ENCODE measurements at regions not wholly inside any gene's neighbourhood (a gene's known extent, or its start where the extent isn't known, plus 50 kb on each side); places are given as distances from the start of the nearest gene placed in this dataset.

DNA sequence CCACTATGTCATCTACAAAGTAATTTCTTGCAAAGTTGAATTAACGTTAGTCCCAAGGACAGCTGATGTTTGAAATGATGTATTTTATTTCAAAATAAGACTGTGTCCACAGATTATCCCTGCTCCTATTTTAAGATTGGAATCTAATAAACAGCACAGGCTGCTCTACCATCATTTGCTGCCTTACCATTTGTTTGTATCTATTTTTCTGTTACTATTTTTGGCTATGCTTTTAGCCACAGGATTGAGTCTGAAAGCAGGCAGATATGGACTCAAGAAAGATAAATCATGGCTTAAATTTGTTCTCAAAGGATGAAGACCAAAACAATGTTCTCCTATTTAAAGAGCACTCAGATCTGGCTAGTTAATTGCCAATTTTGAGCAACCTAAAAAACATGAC, 105.3 kb downstream of the RGS2 start:
- CTCF ChIA-PET: no interaction called here
- peaks cover 0 to 12% (median 0%) of the 10 kb centered on the region in 5 donors for H3K36me3 Mint-ChIP-seq

DNA sequence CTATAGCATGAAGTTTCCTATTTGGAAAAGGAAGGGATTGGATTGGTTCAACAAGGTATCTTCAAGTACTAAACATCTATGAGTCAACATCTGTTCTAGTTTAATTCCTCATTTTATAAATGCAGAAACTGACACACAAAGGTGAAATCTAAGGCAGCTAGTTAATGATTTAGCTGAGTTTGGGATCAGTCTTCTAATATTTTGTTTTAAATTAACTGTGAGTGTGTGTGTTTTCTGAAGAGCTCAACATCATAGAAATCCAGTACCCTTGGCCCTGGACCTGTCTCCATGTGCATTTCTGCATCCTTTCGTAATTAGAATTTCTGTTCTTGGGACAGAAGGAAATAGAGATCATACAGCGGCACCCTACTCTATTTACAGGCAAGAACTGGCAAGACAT, 105.9 kb downstream of the RGS2 start:
- Histone ChIP-seq H3K27me3 (ENCODE audit: control insufficient read depth in 2 of 2, insufficient read depth in 2 of 2, low read length in 2 of 2) (no peaks in the 10 kb centered on the region), H3K4me3 (ENCODE audit: low read length) (no peak overlapping the region), H3K4me1 (ENCODE audit: control insufficient read depth in 2 of 2, insufficient read depth in 2 of 2, low read length in 2 of 2) (no peaks in the 10 kb centered on the region), H3K9me3 (ENCODE audit: control insufficient read depth in 2 of 3, low read length in 3 of 3) (no peaks in the 10 kb centered on the region), H3K36me3 (ENCODE audit: control insufficient read depth in 2 of 3, insufficient read depth in 3 of 3, low read length in 3 of 3) (no peaks in the 10 kb centered on the region), H3K27ac (ENCODE audit: low read depth, low read length) (no peak overlapping the region)
- ChIA-PET CTCF (no interaction called here), POLR2A (no interaction called here)
- H3K36me3 Mint-ChIP-seq: peaks cover 0 to 10% (median 0%) of the 10 kb centered on the region in 5 donors
- no peaks in the 10 kb centered on the region for H3K4me1 Mint-ChIP-seq
- no peak overlapping the region for H3K27ac Mint-ChIP-seq
- ATAC-seq (no peak), DNase-seq (no peak)
- no peaks in the 10 kb centered on the region for H3K27me3 Mint-ChIP-seq
- intact Hi-C loops (cut with micrococcal nuclease): no loop called here
- no peak overlapping the region for H3K4me3 Mint-ChIP-seq
- peaks cover 0 to 5% (median 0%) of the 10 kb centered on the region in 11 donors for H3K9me3 Mint-ChIP-seq

More for the DNA sequence above, 105.3 kb downstream of the RGS2 start:
- H3K9me3 Mint-ChIP-seq: peaks cover 0 to 5% (median 0%) of the 10 kb centered on the region in 11 donors
- H3K27me3 Mint-ChIP-seq: no peaks in the 10 kb centered on the region
- no peaks in the 10 kb centered on the region for H3K9me3 ChIP-seq (ENCODE audit: control insufficient read depth in 2 of 3, low read length in 3 of 3)
- H3K36me3 ChIP-seq (ENCODE audit: control insufficient read depth in 2 of 3, insufficient read depth in 3 of 3, low read length in 3 of 3): no peaks in the 10 kb centered on the region
- no peak overlapping the region for H3K4me3 Mint-ChIP-seq
- no peak overlapping the region for H3K27ac Mint-ChIP-seq
- ATAC-seq (no peak), DNase-seq (no peak)
- POLR2A ChIA-PET: no interaction called here
- no peaks in the 10 kb centered on the region for H3K4me1 Mint-ChIP-seq
- no peak overlapping the region for H3K4me3 ChIP-seq (ENCODE audit: low read length)
- H3K27ac ChIP-seq (ENCODE audit: low read depth, low read length): no peak overlapping the region
- H3K4me1 ChIP-seq (ENCODE audit: control insufficient read depth in 2 of 2, insufficient read depth in 2 of 2, low read length in 2 of 2): no peaks in the 10 kb centered on the region
- intact Hi-C loops (cut with micrococcal nuclease): no loop called here
- H3K27me3 ChIP-seq (ENCODE audit: control insufficient read depth in 2 of 2, insufficient read depth in 2 of 2, low read length in 2 of 2): no peaks in the 10 kb centered on the region

DNA sequence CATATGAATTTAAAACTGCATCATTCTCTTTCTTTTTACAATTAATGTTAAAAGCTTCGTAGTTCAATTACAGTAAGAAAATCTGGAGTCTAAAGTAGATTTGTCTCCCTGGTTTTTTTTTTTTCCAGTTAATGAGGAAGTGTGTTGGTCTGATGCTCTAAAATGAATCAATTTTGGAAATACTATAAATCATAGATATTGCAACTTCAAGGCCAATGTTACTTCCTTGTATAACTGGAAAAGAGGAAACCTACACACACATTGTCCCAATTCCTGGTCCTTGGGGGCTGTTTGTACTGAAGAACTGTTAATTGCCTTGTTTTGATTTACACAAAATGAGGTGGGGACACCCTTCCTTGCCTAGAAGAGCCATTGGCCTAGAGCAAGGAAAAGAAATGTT, 107.2 kb downstream of the RGS2 start:
- no peaks in the 10 kb centered on the region for H3K4me1 Mint-ChIP-seq
- no peak overlapping the region for H3K4me3 ChIP-seq (ENCODE audit: low read length)
- no peaks in the 10 kb centered on the region for H3K36me3 ChIP-seq (ENCODE audit: control insufficient read depth in 2 of 3, insufficient read depth in 3 of 3, low read length in 3 of 3)
- H3K9me3 ChIP-seq (ENCODE audit: control insufficient read depth in 2 of 3, low read length in 3 of 3): no peaks in the 10 kb centered on the region
- no peak overlapping the region for H3K4me3 Mint-ChIP-seq
- CTCF ChIA-PET: no interaction called here
- no peak for DNase-seq
- H3K27ac Mint-ChIP-seq: no peak overlapping the region
- ATAC-seq: no peak
- no peaks in the 10 kb centered on the region for H3K4me1 ChIP-seq (ENCODE audit: control insufficient read depth in 2 of 2, insufficient read depth in 2 of 2, low read length in 2 of 2)
- no peaks in the 10 kb centered on the region for H3K27me3 ChIP-seq (ENCODE audit: control insufficient read depth in 2 of 2, insufficient read depth in 2 of 2, low read length in 2 of 2)
- H3K36me3 Mint-ChIP-seq: peaks cover 0 to 7% (median 0%) of the 10 kb centered on the region in 5 donors
- H3K9me3 Mint-ChIP-seq: peaks cover 0 to 5% (median 0%) of the 10 kb centered on the region in 11 donors
- POLR2A ChIA-PET: interaction anchor here (0.6 kb wide), 1 partner anchor 145 kb away, joined by 4 read pairs; no protein-coding TSS in a partner anchor
- no peaks in the 10 kb centered on the region for H3K27me3 Mint-ChIP-seq
- intact Hi-C loops (cut with micrococcal nuclease): no loop called here
- H3K27ac ChIP-seq (ENCODE audit: low read depth, low read length): no peak overlapping the region

DNA sequence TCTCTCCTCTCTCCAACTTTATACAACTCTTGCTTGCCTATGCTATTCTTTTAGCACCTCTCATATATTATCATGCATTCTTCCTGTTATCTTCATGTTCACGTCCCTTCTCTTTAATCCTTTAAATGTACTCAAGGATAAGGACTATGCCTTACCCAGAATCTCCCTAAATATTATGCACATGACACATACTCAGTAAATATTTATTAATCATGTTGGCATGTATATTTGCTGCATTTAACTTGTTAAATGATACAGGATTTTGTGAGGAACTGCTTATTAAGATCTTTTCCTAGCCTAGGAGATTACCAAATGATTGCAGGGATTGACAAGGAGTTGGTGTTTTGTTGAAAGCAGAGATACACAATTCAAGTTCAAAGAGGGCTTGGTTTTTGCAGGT, 109.4 kb downstream of the RGS2 start:
- Histone ChIP-seq H3K4me3 (ENCODE audit: low read length) (no peak overlapping the region), H3K36me3 (ENCODE audit: control insufficient read depth in 2 of 3, insufficient read depth in 3 of 3, low read length in 3 of 3) (no peaks in the 10 kb centered on the region), H3K9me3 (ENCODE audit: control insufficient read depth in 2 of 3, low read length in 3 of 3) (no peaks in the 10 kb centered on the region), H3K27me3 (ENCODE audit: control insufficient read depth in 2 of 2, insufficient read depth in 2 of 2, low read length in 2 of 2) (no peaks in the 10 kb centered on the region), H3K4me1 (ENCODE audit: control insufficient read depth in 2 of 2, insufficient read depth in 2 of 2, low read length in 2 of 2) (no peaks in the 10 kb centered on the region), H3K27ac (ENCODE audit: low read depth, low read length) (no peak overlapping the region)
- DNase-seq (no peak), ATAC-seq (no peak)
- POLR2A ChIA-PET: no interaction called here
- Mint-ChIP-seq H3K27me3 (no peaks in the 10 kb centered on the region), H3K4me3 (no peak overlapping the region), H3K4me1 (no peaks in the 10 kb centered on the region), H3K9me3 (no peaks in the 10 kb centered on the region), H3K36me3 (no peaks in the 10 kb centered on the region), H3K27ac (no peak overlapping the region)
- CTCF ChIA-PET: no interaction called here
- intact Hi-C loops (cut with micrococcal nuclease): no loop called here

DNA sequence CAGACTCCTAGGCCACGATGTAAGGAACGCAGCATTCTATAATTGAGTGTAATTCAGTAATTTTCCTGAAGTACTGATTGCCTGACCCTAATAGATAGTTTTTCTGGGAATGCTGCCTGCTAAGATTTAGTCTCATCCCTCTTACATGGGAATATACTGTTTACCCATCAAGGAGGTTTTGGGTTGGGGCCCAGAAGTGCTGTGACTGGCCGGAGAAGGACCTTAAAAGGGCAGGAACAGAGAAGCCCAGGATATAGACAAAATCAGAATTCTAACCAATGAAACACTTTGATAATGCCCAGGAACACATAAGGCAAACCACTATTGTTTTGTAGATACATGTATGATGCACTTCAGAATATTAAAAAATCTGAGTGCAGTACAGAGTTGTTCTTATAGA, 111.6 kb downstream of the RGS2 start:
- Mint-ChIP-seq H3K27me3 (no peaks in the 10 kb centered on the region), H3K9me3 (no peaks in the 10 kb centered on the region), H3K4me3 (no peak overlapping the region), H3K27ac (no peak overlapping the region), H3K4me1 (no peaks in the 10 kb centered on the region), H3K36me3 (no peaks in the 10 kb centered on the region)
- ChIA-PET CTCF (no interaction called here), POLR2A (no interaction called here)
- Histone ChIP-seq H3K36me3 (ENCODE audit: control insufficient read depth in 2 of 3, insufficient read depth in 3 of 3, low read length in 3 of 3) (no peaks in the 10 kb centered on the region), H3K27ac (ENCODE audit: low read depth, low read length) (no peak overlapping the region), H3K27me3 (ENCODE audit: control insufficient read depth in 2 of 2, insufficient read depth in 2 of 2, low read length in 2 of 2) (no peaks in the 10 kb centered on the region), H3K4me3 (ENCODE audit: low read length) (no peak overlapping the region), H3K9me3 (ENCODE audit: control insufficient read depth in 2 of 3, low read length in 3 of 3) (no peaks in the 10 kb centered on the region), H3K4me1 (ENCODE audit: control insufficient read depth in 2 of 2, insufficient read depth in 2 of 2, low read length in 2 of 2) (no peaks in the 10 kb centered on the region)
- intact Hi-C loops (cut with micrococcal nuclease): no loop called here
- ATAC-seq (no peak), DNase-seq (no peak)

DNA sequence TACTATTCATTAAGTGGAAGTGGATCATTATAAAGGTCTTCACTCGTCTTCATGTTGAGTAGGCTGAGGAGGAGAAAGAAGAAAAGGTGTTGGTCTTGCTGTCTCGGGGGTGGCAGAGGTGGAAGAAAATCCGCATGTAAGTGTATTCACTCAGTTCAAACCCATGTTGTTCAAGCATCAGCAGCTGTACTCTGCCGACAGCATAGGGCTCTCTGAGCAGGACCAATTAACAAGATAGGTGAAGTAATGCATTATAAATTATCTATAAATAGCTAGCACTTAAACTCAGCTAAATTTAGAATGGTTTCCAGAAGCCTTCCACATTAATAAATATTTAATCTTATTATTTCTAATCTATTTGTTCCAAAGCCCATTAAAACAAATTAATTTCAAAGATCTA, 116.8 kb downstream of the RGS2 start:
- Mint-ChIP-seq H3K27ac (no peak overlapping the region), H3K27me3 (peaks cover 0 to 8% (median 0%) of the 10 kb centered on the region in 5 donors), H3K4me3 (no peak overlapping the region), H3K4me1 (peaks cover 0 to 2% (median 0%) of the 10 kb centered on the region in 7 donors), H3K9me3 (peaks cover 0 to 2% (median 0%) of the 10 kb centered on the region in 11 donors), H3K36me3 (peaks cover 0 to 5% (median 0%) of the 10 kb centered on the region in 5 donors)
- ChIA-PET CTCF (no interaction called here), POLR2A (no interaction called here)
- H3K4me3 ChIP-seq (ENCODE audit: low read length): no peak overlapping the region
- ATAC-seq (no peak), DNase-seq (no peak)
- H3K36me3 ChIP-seq (ENCODE audit: control insufficient read depth in 2 of 3, insufficient read depth in 3 of 3, low read length in 3 of 3): no peaks in the 10 kb centered on the region
- intact Hi-C loops (cut with micrococcal nuclease): no loop called here
- no peaks in the 10 kb centered on the region for H3K9me3 ChIP-seq (ENCODE audit: control insufficient read depth in 2 of 3, low read length in 3 of 3)
- H3K27ac ChIP-seq (ENCODE audit: low read depth, low read length): no peak overlapping the region
- no peaks in the 10 kb centered on the region for H3K4me1 ChIP-seq (ENCODE audit: control insufficient read depth in 2 of 2, insufficient read depth in 2 of 2, low read length in 2 of 2)
- no peaks in the 10 kb centered on the region for H3K27me3 ChIP-seq (ENCODE audit: control insufficient read depth in 2 of 2, insufficient read depth in 2 of 2, low read length in 2 of 2)

DNA sequence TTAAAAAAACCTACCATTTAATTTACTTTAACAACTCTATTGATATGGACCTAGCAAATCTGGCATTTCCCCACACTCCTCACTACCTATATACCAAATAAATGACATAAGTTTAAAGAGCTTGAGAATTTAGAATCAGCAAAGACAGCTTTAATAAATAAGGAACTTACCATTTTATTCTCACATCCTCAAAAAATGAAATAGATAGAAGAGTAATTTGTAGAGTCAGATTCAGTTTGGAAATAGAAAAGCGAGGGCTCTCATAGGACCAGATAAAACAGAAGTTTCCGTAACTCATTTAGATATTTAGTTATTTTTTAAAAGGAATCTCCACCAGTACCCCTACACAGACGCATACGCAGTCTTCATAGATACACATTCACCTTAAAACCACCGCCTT, 117.9 kb downstream of the RGS2 start:
- Mint-ChIP-seq H3K36me3 (peaks cover 0 to 5% (median 0%) of the 10 kb centered on the region in 5 donors), H3K4me3 (no peak overlapping the region), H3K9me3 (peaks cover 0 to 2% (median 0%) of the 10 kb centered on the region in 11 donors), H3K27ac (no peak overlapping the region), H3K27me3 (peaks cover 0 to 8% (median 0%) of the 10 kb centered on the region in 5 donors), H3K4me1 (peaks cover 0 to 2% (median 0%) of the 10 kb centered on the region in 7 donors)
- intact Hi-C loops (cut with micrococcal nuclease): no loop called here
- no peak overlapping the region for H3K4me3 ChIP-seq (ENCODE audit: low read length)
- H3K9me3 ChIP-seq (ENCODE audit: control insufficient read depth in 2 of 3, low read length in 3 of 3): no peaks in the 10 kb centered on the region
- CTCF ChIA-PET: no interaction called here
- H3K4me1 ChIP-seq (ENCODE audit: control insufficient read depth in 2 of 2, insufficient read depth in 2 of 2, low read length in 2 of 2): no peaks in the 10 kb centered on the region
- DNase-seq (no peak), ATAC-seq (peak; percentile 12)
- H3K27me3 ChIP-seq (ENCODE audit: control insufficient read depth in 2 of 2, insufficient read depth in 2 of 2, low read length in 2 of 2): no peaks in the 10 kb centered on the region
- H3K27ac ChIP-seq (ENCODE audit: low read depth, low read length): no peak overlapping the region
- no peaks in the 10 kb centered on the region for H3K36me3 ChIP-seq (ENCODE audit: control insufficient read depth in 2 of 3, insufficient read depth in 3 of 3, low read length in 3 of 3)
- POLR2A ChIA-PET: no interaction called here

Data from naive thymus-derived CD4-positive, alpha-beta T cell (primary cell).